IMR-90 (cell line): ENCODE measurements at regions not wholly inside any gene's neighbourhood (a gene's known extent, or its start where the extent isn't known, plus 50 kb on each side); places are given as distances from the start of the nearest gene placed in this dataset.

Experiments
- ATAC-seq: fragments of 200-7000 bp; cut with Tn5 transposase; 2 replicates; pipeline ENCODE4 v1.9.1; 2020; ENCODE audit warnings: low read depth, mild to moderate bottlenecking, moderate library complexity
- BruUV-seq: library from RNA; stranded (reverse); fragments of 400-500 nt; replicated peaks from 2 replicates; lab custom pipeline; 2021; lab: Mats Ljungman, UMichigan
- CTCF ChIA-PET: fragments of 300-600 bp; formaldehyde crosslinking; extraction: SDS; loops from one replicate; lab custom pipeline; 2021; ENCODE audit warnings: antibody characterized with exemption; lab: Yijun Ruan, JAX
- POLR2A ChIA-PET: fragments of 300-600 bp; sonication (Branson Sonifier 250); formaldehyde crosslinking; loops from one replicate; lab custom pipeline; 2022; ENCODE audit warnings: antibody characterized with exemption; ENCODE audit not compliant: unreplicated experiment; lab: Charles Lee
- DNase-seq: peaks from one replicate; pipeline ENCODE4 v3.0.0; 2013
- H2AFZ ChIP-seq: replicated peaks from 2 replicates; pipeline ENCODE3; 2013; ENCODE audit warnings: low read length, mild to moderate bottlenecking; ENCODE audit not compliant: poor library complexity
- H2AK5ac ChIP-seq: 2 replicates; pipeline ENCODE4 v1.6.1; 2013; ENCODE audit warnings: low read depth, low read length, inconsistent platforms
- H2AK9ac ChIP-seq: replicated peaks from 2 replicates; pipeline ENCODE3; 2013; ENCODE audit warnings: mild to moderate bottlenecking, low read depth, low read length, moderate library complexity; ENCODE audit not compliant: poor library complexity
- H2BK120ac ChIP-seq: 2 replicates; pipeline ENCODE4 v1.6.1; 2013; ENCODE audit warnings: low read depth, low read length, inconsistent platforms
- H2BK15ac ChIP-seq: 3 replicates; pipeline ENCODE4 v1.6.1; 2013; ENCODE audit warnings: low read depth, low read length, inconsistent platforms
- H2BK20ac ChIP-seq: 2 replicates; pipeline ENCODE4 v1.6.1; 2013; ENCODE audit warnings: low read depth, mild to moderate bottlenecking, inconsistent platforms, low read length, moderate library complexity
- H2BK5ac ChIP-seq: 2 replicates; pipeline ENCODE4 v1.6.1; 2013; ENCODE audit warnings: mild to moderate bottlenecking, low read depth, low read length, inconsistent platforms; ENCODE audit not compliant: poor library complexity, severe bottlenecking
- H3K14ac ChIP-seq: replicated peaks from 2 replicates; pipeline ENCODE4 v1.6.1; 2013; ENCODE audit warnings: low read depth, low read length, inconsistent platforms
- H3K18ac ChIP-seq: 2 replicates; pipeline ENCODE4 v1.6.1; 2013; ENCODE audit warnings: low read depth, low read length, control low read depth
- H3K23ac ChIP-seq: 2 replicates; pipeline ENCODE4 v1.6.1; 2013; ENCODE audit warnings: low read depth, low read length, inconsistent platforms
- H3K27ac ChIP-seq: 2 replicates; pipeline ENCODE4 v1.5.1; 2013; ENCODE audit warnings: mild to moderate bottlenecking, control low read depth, low read length; ENCODE audit not compliant: insufficient read depth
- H3K27me3 ChIP-seq: 2 replicates; pipeline ENCODE4 v1.6.1; 2013; ENCODE audit warnings: low read length; ENCODE audit not compliant: control insufficient read depth, insufficient read depth
- H3K36me3 ChIP-seq: 2 replicates; pipeline ENCODE4 v1.6.1; 2013; ENCODE audit warnings: low read length, mixed read lengths; ENCODE audit not compliant: control insufficient read depth, insufficient read depth
- H3K4ac ChIP-seq: 2 replicates; pipeline ENCODE4 v1.6.1; 2013; ENCODE audit warnings: low read depth, low read length, inconsistent platforms
- H3K4me1 ChIP-seq: 2 replicates; pipeline ENCODE4 v1.6.1; 2013; ENCODE audit warnings: low read length, mixed read lengths; ENCODE audit not compliant: control insufficient read depth, insufficient read depth
- H3K4me2 ChIP-seq: 2 replicates; pipeline ENCODE4 v1.6.1; 2013; ENCODE audit warnings: low read depth, mild to moderate bottlenecking, control low read depth, low read length, moderate library complexity
- H3K4me3 ChIP-seq: 2 replicates; pipeline ENCODE4 v1.5.1; 2013; ENCODE audit warnings: low read depth, mild to moderate bottlenecking, control low read depth, low read length, moderate library complexity; ENCODE audit not compliant: insufficient read depth
- H3K56ac ChIP-seq: 2 replicates; pipeline ENCODE4 v1.6.1; 2013; ENCODE audit warnings: low read length, inconsistent platforms; ENCODE audit not compliant: insufficient read depth; ENCODE audit errors: extremely low read depth
- H3K79me1 ChIP-seq, 2 experiments: 2 replicates each; pipeline ENCODE4 v1.6.1; 2013; ENCODE audit warnings: low read length in 2 of 2, inconsistent platforms in 1 of 2, low read depth in 1 of 2
- H3K9ac ChIP-seq: 2 replicates; pipeline ENCODE4 v1.6.1; 2013; ENCODE audit warnings: low read depth, low read length, control low read depth
- H3K9me1 ChIP-seq: 2 replicates; pipeline ENCODE4 v1.6.1; 2013; ENCODE audit warnings: low read length, inconsistent platforms; ENCODE audit not compliant: insufficient read depth
- H3K9me3 ChIP-seq: 2 replicates; pipeline ENCODE4 v1.6.1; 2013; ENCODE audit warnings: low read length; ENCODE audit not compliant: control insufficient read depth, insufficient read depth
- H4K20me1 ChIP-seq: 2 replicates; pipeline ENCODE4 v1.6.1; 2013; ENCODE audit warnings: low read length, inconsistent platforms; ENCODE audit not compliant: insufficient read depth
- H4K5ac ChIP-seq: 2 replicates; pipeline ENCODE4 v1.6.1; 2013; ENCODE audit warnings: mild to moderate bottlenecking, low read depth, low read length, control low read depth
- H4K8ac ChIP-seq, 2 experiments: 2 replicates each; pipeline ENCODE4 v1.6.1; 2013; ENCODE audit warnings: low read depth in 2 of 2, low read length in 2 of 2, control low read depth in 1 of 2, inconsistent platforms in 1 of 2
- H4K91ac ChIP-seq: 2 replicates; pipeline ENCODE4 v1.6.1; 2013; ENCODE audit warnings: low read depth, low read length, inconsistent platforms; ENCODE audit not compliant: insufficient read depth
- CEBPB ChIP-seq: IDR thresholded peaks from 2 replicates; pipeline ENCODE4 v1.6.1; 2012; ENCODE audit warnings: low read depth, low read length, improper control_type of control experiment
- CHD1 ChIP-seq: IDR thresholded peaks from 2 replicates; pipeline ENCODE4 v1.6.1; 2012; ENCODE audit warnings: low read depth, low read length, improper control_type of control experiment
- ELK1 ChIP-seq: fragments of 150-350 bp; IDR thresholded peaks from 2 replicates; pipeline ENCODE4 v1.6.1; 2016; ENCODE audit warnings: low read depth, mild to moderate bottlenecking, low read length, moderate library complexity, borderline replicate concordance
- FOS ChIP-seq: fragments of 150-350 bp; IDR thresholded peaks from 2 replicates; pipeline ENCODE4 v1.6.1; 2016; ENCODE audit warnings: low read depth, low read length
- MAZ ChIP-seq: IDR thresholded peaks from 2 replicates; pipeline ENCODE4 v1.6.1; 2012; ENCODE audit warnings: low read depth, mild to moderate bottlenecking, low read length, improper control_type of control experiment, moderate library complexity, borderline replicate concordance
- NFE2L2 ChIP-seq: fragments of 150-350 bp; IDR thresholded peaks from 2 replicates; pipeline ENCODE4 v1.6.1; 2016; ENCODE audit warnings: low read depth, mild to moderate bottlenecking, low read length
- POLR2A ChIP-seq: IDR thresholded peaks from 2 replicates; pipeline ENCODE4 v1.6.1; 2012; ENCODE audit warnings: mild to moderate bottlenecking, low read depth, low read length
- RAD21 ChIP-seq: IDR thresholded peaks from 2 replicates; pipeline ENCODE4 v1.6.1; 2012; ENCODE audit warnings: low read length, improper control_type of control experiment
- RCOR1 ChIP-seq: IDR thresholded peaks from 2 replicates; pipeline ENCODE4 v1.6.1; 2012; ENCODE audit warnings: mild to moderate bottlenecking, low read length, improper control_type of control experiment; ENCODE audit not compliant: insufficient replicate concordance
- RFX5 ChIP-seq: IDR thresholded peaks from 2 replicates; pipeline ENCODE4 v1.8.0; 2012; ENCODE audit warnings: low read depth, mild to moderate bottlenecking, low read length, moderate library complexity
- SMC3 ChIP-seq: fragments of 150-350 bp; IDR thresholded peaks from 2 replicates; pipeline ENCODE4 v1.6.1; 2016; ENCODE audit warnings: low read depth, mild to moderate bottlenecking, antibody characterized with exemption, low read length, moderate library complexity
- WGBS, 2 experiments: methylation state at CpG; one replicate each; pipeline versions ENCODE4 v1.1.5 to v1.1.7; 2013; ENCODE audit warnings: missing lambda C conversion rate in 2 of 2; ENCODE audit not compliant: insufficient read length in 1 of 2; ENCODE audit errors: extremely low coverage in 2 of 2; 5-methylcytosine and 5-hydroxymethylcytosine counted together
- dilution Hi-C: fragments of 300-500 bp; cut with HindIII; formaldehyde crosslinking; loops from one replicate; pipeline ENCODE4 v1.14.3; 2018; ENCODE audit warnings: low sequenced_read_pairs; ENCODE audit not compliant: unreplicated experiment
- in situ Hi-C: fragments of 300-500 bp; cut with MboI; formaldehyde crosslinking; loops from 3 replicates; pipeline ENCODE4 v1.14.3; 2019; ENCODE audit warnings: low sequenced_read_pairs, inconsistent platforms, mixed read lengths
- intact Hi-C: fragments of 100-400 bp; cut with micrococcal nuclease; formaldehyde crosslinking; loops from 2 replicates; pipeline ENCODE4 v1.10.0; 2022

GRCh38 chr18:40325988-40326387 is 1629.0 kb upstream of the PIK3C3 start:
- H3K14ac ChIP-seq, result no peak overlapping the region
- no peaks in the 10 kb centered on the region for H3K36me3 ChIP-seq
- H3K4me2 ChIP-seq, result no peak overlapping the region
- no peak overlapping the region for H3K9ac ChIP-seq
- H3K23ac ChIP-seq, result no peak overlapping the region
- H3K4me3 ChIP-seq, result no peak overlapping the region
- no peak overlapping the region for H2BK120ac ChIP-seq
- H3K27me3 ChIP-seq, result no peaks in the 10 kb centered on the region
- no peak overlapping the region for H3K4ac ChIP-seq
- no TSS peak for BruUV-seq
- no CpG with 5 or more reads among the region's 1 CpG for WGBS, 2 experiments
- no peak overlapping the region for H3K18ac ChIP-seq
- in situ Hi-C loops, result no loop called here
- H2AFZ ChIP-seq, result no peak overlapping the region
- H4K8ac ChIP-seq, result no peak overlapping the region
- H2AK9ac ChIP-seq, result no peak overlapping the region
- no peaks in the 10 kb centered on the region for H3K9me1 ChIP-seq
- H4K20me1 ChIP-seq, result no peaks in the 10 kb centered on the region
- H2BK5ac ChIP-seq, result no peak overlapping the region
- CTCF ChIA-PET, result no interaction called here
- no peak overlapping the region for H4K5ac ChIP-seq
- DNase-seq, result no peak
- H3K9me3 ChIP-seq, result no peaks in the 10 kb centered on the region
- no peaks in the 10 kb centered on the region for H3K79me1 ChIP-seq
- intact Hi-C loops, result no loop called here
- no peak overlapping the region for H2BK20ac ChIP-seq
- H2BK15ac ChIP-seq, result no peak overlapping the region
- POLR2A ChIA-PET, result no interaction called here
- H3K56ac ChIP-seq, result no peak overlapping the region
- no peak for TF ChIP-seq MAZ
- TF ChIP-seq RFX5, result no peak
- TF ChIP-seq POLR2A, result no peak
- no peak for TF ChIP-seq FOS
- TF ChIP-seq RAD21, result no peak
- TF ChIP-seq RCOR1, result no peak
- no peak for TF ChIP-seq CHD1
- no peak for TF ChIP-seq SMC3
- no peak for TF ChIP-seq NFE2L2
- no peak for TF ChIP-seq CEBPB
- no peak for TF ChIP-seq ELK1
- H4K91ac ChIP-seq, result no peak overlapping the region
- H3K4me1 ChIP-seq, result no peaks in the 10 kb centered on the region
- H2AK5ac ChIP-seq, result no peak overlapping the region
- no peak overlapping the region for H3K27ac ChIP-seq
- dilution Hi-C loops, result no loop called here
- no peak for ATAC-seq
